ENCODE measurements at regions not wholly inside any gene's neighbourhood (a gene's known extent, or its start where the extent isn't known, plus 50 kb on each side); places are given as distances from the start of the nearest gene placed in this dataset.
A peak's percentile ranks its signal among the peaks of the same experiment; 100 is the strongest.

DNA sequence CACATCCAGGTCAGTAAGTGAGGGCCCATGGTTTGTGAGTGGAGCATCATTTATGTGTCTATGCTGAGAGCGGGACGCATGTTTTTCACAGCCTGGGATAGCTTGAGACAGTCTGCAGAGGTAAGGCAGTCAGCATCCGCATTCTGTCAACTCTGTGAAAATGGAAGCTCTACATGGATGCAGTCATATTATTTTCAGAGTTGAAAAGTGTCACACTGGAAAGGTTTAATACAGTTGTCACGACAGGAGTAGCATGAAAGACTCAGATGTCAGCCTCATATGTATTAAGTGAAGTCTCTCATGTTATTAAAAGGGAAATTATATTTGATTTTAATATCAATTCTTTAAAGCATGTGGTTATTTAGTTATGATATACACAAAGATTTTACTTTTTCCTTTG is 436.9 kb upstream of the GYPC start:
- TF ChIP-seq, protein P1, sequence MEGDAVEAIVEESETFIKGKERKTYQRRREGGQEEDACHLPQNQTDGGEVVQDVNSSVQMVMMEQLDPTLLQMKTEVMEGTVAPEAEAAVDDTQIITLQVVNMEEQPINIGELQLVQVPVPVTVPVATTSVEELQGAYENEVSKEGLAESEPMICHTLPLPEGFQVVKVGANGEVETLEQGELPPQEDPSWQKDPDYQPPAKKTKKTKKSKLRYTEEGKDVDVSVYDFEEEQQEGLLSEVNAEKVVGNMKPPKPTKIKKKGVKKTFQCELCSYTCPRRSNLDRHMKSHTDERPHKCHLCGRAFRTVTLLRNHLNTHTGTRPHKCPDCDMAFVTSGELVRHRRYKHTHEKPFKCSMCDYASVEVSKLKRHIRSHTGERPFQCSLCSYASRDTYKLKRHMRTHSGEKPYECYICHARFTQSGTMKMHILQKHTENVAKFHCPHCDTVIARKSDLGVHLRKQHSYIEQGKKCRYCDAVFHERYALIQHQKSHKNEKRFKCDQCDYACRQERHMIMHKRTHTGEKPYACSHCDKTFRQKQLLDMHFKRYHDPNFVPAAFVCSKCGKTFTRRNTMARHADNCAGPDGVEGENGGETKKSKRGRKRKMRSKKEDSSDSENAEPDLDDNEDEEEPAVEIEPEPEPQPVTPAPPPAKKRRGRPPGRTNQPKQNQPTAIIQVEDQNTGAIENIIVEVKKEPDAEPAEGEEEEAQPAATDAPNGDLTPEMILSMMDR (IDR thresholded peaks at IDR 0.05) = no peak
- H3K4me3 Mint-ChIP-seq = no peak overlapping the region
- H3K27ac Mint-ChIP-seq = no peak overlapping the region
- peaks cover 6% of the 10 kb centered on the region for H3K27me3 Mint-ChIP-seq (ENCODE audit: low read depth, poor library complexity)
- H3K36me3 Mint-ChIP-seq (ENCODE audit: low read depth) = no peaks in the 10 kb centered on the region
- DNase-seq = no peak
- no peaks in the 10 kb centered on the region for H3K9me3 Mint-ChIP-seq
- H3K4me1 Mint-ChIP-seq = no peaks in the 10 kb centered on the region

DNA sequence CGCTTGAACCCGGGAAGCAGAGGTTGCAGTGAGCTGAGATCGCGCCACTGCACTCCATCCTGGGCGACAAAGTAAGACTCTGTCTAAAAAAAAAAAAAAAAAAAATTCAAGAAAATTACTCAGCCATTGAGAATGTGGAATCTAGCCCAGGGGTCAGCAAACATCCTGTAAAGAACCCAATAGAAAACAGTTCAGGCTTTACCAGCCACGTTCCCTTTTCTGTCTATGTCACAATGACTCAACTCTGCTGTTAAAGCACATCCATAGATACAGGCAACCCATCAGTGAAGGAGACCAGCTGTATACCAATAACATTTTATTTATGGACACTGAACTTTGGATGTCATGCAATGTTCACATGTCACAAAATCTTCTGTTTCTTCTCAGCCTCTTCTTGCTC is 435.6 kb upstream of the GYPC start:
- TF ChIP-seq, protein P1 (IDR thresholded peaks at IDR 0.05) = no peak
- H3K4me1 Mint-ChIP-seq = no peaks in the 10 kb centered on the region
- H3K36me3 Mint-ChIP-seq (ENCODE audit: low read depth) = no peaks in the 10 kb centered on the region
- H3K4me3 Mint-ChIP-seq = no peak overlapping the region
- H3K27me3 Mint-ChIP-seq (ENCODE audit: low read depth, poor library complexity) = peaks cover 8% of the 10 kb centered on the region
- H3K9me3 Mint-ChIP-seq = no peaks in the 10 kb centered on the region
- no peak for DNase-seq
- H3K27ac Mint-ChIP-seq = no peak overlapping the region

DNA sequence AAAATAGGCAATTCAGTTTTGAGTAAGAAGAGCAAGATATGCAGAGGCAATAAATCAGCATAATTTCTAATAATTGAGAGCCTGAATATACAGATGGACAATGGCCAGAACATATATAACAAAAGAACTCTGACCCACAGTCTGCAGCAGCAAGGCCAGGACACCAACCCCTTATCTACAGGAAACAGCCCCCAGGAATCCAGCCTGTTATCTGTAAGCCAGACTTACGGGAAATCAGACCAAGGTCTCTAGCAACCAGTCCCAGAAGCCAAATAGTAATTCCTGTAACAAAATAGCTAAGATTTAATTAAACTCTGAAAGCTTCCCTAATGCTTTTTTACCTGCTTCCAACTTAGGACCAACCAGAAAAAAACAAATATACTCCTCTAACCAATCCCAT is 434.5 kb upstream of the GYPC start:
- Mint-ChIP-seq H3K9me3 (no peaks in the 10 kb centered on the region), H3K4me3 (no peak overlapping the region), H3K36me3 (ENCODE audit: low read depth) (no peaks in the 10 kb centered on the region), H3K27me3 (ENCODE audit: low read depth, poor library complexity) (peaks cover 8% of the 10 kb centered on the region), H3K27ac (no peak overlapping the region), H3K4me1 (no peaks in the 10 kb centered on the region)
- TF ChIP-seq, protein P1 (IDR thresholded peaks at IDR 0.05) = no peak
- DNase-seq = no peak

DNA sequence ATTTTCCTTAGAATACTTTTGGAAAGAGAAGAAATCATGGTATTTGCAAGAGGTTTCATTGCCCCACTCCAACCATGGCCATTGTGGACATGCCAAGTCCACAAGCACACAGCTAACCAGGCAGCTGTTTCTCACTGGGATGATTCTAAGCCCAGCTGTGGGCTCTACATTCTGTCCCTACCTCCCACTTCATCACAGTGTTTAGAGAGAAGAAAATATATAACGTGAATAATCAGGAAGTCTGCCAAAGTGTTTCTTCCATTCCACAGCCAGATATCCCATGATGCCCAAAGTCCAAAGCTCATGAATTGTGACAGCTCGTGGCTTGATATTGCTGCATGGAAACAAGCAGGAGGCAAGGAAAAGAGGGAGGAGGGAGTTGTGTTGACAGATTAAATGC is 433.7 kb upstream of the GYPC start:
- Mint-ChIP-seq H3K4me3 (no peak overlapping the region), H3K27me3 (ENCODE audit: low read depth, poor library complexity) (peaks cover 8% of the 10 kb centered on the region), H3K27ac (no peak overlapping the region), H3K36me3 (ENCODE audit: low read depth) (no peaks in the 10 kb centered on the region), H3K4me1 (no peaks in the 10 kb centered on the region), H3K9me3 (no peaks in the 10 kb centered on the region)
- TF ChIP-seq, protein P1 (IDR thresholded peaks at IDR 0.05) = no peak
- no peak for DNase-seq

DNA sequence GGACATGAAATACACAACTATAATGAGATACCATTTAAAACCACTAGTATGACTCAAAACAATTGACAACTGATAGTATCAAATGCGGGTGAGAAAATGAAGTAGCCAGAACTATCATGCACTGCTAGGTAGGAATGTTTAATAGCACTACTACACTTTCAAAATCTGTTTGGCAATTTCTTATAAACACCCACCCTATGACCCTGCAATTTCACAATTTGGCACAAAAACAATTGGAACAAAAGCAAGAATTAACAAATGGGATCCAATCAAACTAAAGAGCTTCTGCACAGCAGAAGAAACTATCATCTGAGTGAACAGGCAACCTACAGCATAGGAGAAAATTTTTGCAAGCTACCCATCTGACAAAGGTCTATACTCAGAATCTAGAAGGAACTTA is 431.2 kb upstream of the GYPC start:
- no peaks in the 10 kb centered on the region for H3K36me3 Mint-ChIP-seq (ENCODE audit: low read depth)
- peaks cover 8% of the 10 kb centered on the region for H3K27me3 Mint-ChIP-seq (ENCODE audit: low read depth, poor library complexity)
- no peak overlapping the region for H3K27ac Mint-ChIP-seq
- no peaks in the 10 kb centered on the region for H3K4me1 Mint-ChIP-seq
- H3K4me3 Mint-ChIP-seq = no peak overlapping the region
- TF ChIP-seq, protein P1 (IDR thresholded peaks at IDR 0.05) = no peak
- no peak for DNase-seq
- peaks cover 4% of the 10 kb centered on the region for H3K9me3 Mint-ChIP-seq

DNA sequence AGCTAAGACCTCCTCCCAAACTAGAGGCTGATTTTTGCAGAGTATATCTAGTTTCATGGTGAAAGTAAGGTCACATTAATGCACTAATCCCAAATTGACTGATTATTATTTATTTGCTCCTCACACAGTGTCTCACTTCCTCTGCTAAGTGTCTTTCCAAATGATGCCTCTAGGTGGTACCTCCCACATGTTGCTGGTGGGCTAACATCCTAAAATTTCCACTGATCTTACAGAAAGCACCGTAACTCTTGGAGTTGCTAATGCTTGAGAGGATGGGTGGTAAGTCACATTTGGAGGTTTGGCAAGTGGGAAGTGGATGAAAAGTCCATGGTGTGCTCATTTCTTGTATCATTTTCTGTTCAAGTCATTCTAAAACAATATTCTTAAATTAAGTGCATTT is 428.7 kb upstream of the GYPC start:
- no peaks in the 10 kb centered on the region for H3K36me3 Mint-ChIP-seq (ENCODE audit: low read depth)
- peaks cover 8% of the 10 kb centered on the region for H3K27me3 Mint-ChIP-seq (ENCODE audit: low read depth, poor library complexity)
- no peak for DNase-seq
- no peak overlapping the region for H3K4me3 Mint-ChIP-seq
- H3K27ac Mint-ChIP-seq = no peak overlapping the region
- TF ChIP-seq, protein P1 (IDR thresholded peaks at IDR 0.05) = peak; percentile 25
- peaks cover 5% of the 10 kb centered on the region for H3K4me1 Mint-ChIP-seq
- H3K9me3 Mint-ChIP-seq = peaks cover 4% of the 10 kb centered on the region

Data from nephron progenitor cell (in vitro differentiated cells).